CD4-positive, alpha-beta T cell treated with Interleukin-4 for 4 hours (primary cell): ENCODE measurements at regions not wholly inside any gene's neighbourhood (a gene's known extent, or its start where the extent isn't known, plus 50 kb on each side); places are given as distances from the start of the nearest gene placed in this dataset.

Source experiments
- DNase-seq: peaks from one replicate; pipeline ENCODE4 v3.0.0-alpha.2; 2020

- DNase-seq, result no peak
Observed at GRCh38 chr6:50102676-50103075, 52.9 kb upstream of the DEFB112 start.

- DNase-seq, result no peak
Observed at GRCh38 chr6:50110587-50110986, 60.9 kb upstream of the DEFB112 start.

GRCh38 chr6:50112981-50113857 is 63.5 kb upstream of the DEFB112 start:
- no peak for DNase-seq

GRCh38 chr6:50116390-50116789 is 66.7 kb upstream of the DEFB112 start:
- DNase-seq, result no peak

- no peak for DNase-seq
Observed at GRCh38 chr6:50116797-50117542, 67.2 kb upstream of the DEFB112 start.

GRCh38 chr6:50120300-50120699 is 70.6 kb upstream of the DEFB112 start:
- no peak for DNase-seq

- no peak for DNase-seq
Observed at GRCh38 chr6:50123688-50124087, 74.0 kb upstream of the DEFB112 start.

- no peak for DNase-seq
Observed at GRCh38 chr6:50124572-50124971, 74.8 kb upstream of the DEFB112 start.

GRCh38 chr6:50128420-50129005 is 78.8 kb upstream of the DEFB112 start:
- DNase-seq, result no peak

- DNase-seq, result no peak
Observed at GRCh38 chr6:50135968-50136367, 86.2 kb upstream of the DEFB112 start.

GRCh38 chr6:50141100-50141499 is 91.4 kb upstream of the DEFB112 start:
- no peak for DNase-seq

GRCh38 chr6:50143011-50143719 is 93.4 kb upstream of the DEFB112 start:
- DNase-seq, result no peak

GRCh38 chr6:50145125-50145524 is 95.4 kb upstream of the DEFB112 start:
- no peak for DNase-seq

- DNase-seq, result no peak
Observed at GRCh38 chr6:50147371-50147770, 97.6 kb upstream of the DEFB112 start.

GRCh38 chr6:50180646-50181045 is 130.9 kb upstream of the DEFB112 start:
- no peak for DNase-seq

- DNase-seq, result no peak
Observed at GRCh38 chr6:50185006-50185405, 135.3 kb upstream of the DEFB112 start.

- no peak for DNase-seq
Observed at GRCh38 chr6:50187351-50187921, 137.7 kb upstream of the DEFB112 start.

- DNase-seq, result no peak
Observed at GRCh38 chr6:50198245-50198644, 148.5 kb upstream of the DEFB112 start.

- no peak for DNase-seq
Observed at GRCh38 chr6:50202766-50203165, 153.0 kb upstream of the DEFB112 start.

GRCh38 chr6:50211582-50211981 is 161.9 kb upstream of the DEFB112 start:
- no peak for DNase-seq

- no peak for DNase-seq
Observed at GRCh38 chr6:50213146-50213545, 163.4 kb upstream of the DEFB112 start.

GRCh38 chr6:50214937-50215336 is 165.2 kb upstream of the DEFB112 start:
- DNase-seq, result no peak

- no peak for DNase-seq
Observed at GRCh38 chr6:50217841-50218240, 168.1 kb upstream of the DEFB112 start.
